ENCODE measurements at regions not wholly inside any gene's neighbourhood (a gene's known extent, or its start where the extent isn't known, plus 50 kb on each side); places are given as distances from the start of the nearest gene placed in this dataset.
A peak's percentile ranks its signal among the peaks of the same experiment; 100 is the strongest.
"Not testable (repeated sequence)": the region's sequence is repeated elsewhere in the genome, so short reads cannot be mapped to it uniquely, and the experiment has no call there.

DNA sequence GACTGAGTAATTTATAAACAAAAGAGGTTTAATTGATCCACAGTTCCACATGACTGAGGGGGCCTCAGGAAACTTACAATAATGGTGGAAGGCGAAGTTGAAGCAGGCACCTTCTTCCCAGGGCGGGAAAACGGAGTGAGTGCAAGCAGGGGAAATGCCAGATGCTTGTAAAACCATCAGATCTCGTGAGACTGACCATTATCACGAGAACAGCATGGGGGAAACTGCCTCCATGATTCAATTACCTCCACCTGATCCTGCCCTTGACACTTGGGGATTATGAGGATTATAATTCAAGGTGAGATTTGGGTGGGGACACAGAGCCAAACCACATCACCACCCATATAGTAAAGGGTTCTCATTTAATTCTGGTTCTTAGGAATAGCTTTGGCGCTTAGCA lies 219.5 kb upstream of the ATP5MC3 start:
- no peak for DNase-seq

DNA sequence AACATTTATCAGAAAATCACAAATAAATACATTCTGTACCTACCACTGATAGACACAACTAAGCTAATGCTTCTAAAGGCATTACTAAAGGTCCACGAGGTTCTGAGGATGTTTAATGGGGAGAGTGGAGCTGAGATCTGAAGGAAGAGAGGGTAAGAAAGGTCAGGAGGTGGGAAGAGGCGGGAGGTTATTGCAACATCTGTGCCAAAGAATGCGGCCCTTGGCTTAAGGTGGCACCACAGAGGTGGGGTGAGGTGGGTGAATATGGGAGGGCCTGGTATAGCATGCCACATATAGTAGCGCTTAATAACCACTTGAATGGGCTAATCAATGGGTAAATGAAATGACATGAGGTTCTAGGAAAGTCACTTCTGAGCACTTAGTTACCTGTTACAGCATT lies 217.8 kb upstream of the ATP5MC3 start:
- no peak for DNase-seq

DNA sequence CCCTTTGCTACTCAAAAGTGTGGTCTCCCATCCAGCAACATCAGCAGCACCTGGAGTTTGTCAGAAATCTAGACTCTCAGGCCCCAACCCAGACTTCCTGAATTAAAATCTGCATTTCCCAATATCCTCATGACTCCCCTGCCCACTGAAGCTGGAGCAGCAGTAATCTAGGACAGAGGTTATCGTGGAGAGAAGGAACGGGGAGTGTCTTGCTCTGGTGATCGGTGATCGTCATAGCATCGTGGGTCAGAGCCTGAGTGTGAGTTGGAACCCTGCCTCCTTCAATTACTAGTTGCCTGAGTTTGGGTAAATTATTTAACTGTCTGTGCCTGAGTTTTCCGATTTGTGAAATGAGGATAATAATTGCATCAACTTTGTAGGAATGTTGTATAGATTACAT lies 217.3 kb upstream of the ATP5MC3 start:
- no peak for DNase-seq

DNA sequence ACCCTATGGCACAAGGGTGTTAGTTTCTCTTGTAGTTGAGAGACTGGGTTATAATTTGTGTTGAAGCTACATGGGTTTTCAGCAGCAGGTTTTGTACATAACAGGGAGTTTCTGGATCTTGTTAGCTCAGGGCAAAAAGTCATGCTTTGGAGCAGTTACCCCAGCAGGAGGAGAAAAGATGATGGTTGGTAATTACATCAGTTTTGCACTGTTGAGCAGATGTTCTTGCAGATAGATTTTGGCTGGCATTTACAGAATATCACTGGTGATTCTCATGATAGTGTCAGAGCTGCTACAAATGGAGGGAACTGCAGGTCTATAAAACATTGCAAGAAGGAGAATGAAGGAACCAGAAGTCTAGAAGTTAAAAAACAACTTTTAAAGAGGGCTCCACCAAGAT lies 215.2 kb upstream of the ATP5MC3 start:
- DNase-seq = no peak

DNA sequence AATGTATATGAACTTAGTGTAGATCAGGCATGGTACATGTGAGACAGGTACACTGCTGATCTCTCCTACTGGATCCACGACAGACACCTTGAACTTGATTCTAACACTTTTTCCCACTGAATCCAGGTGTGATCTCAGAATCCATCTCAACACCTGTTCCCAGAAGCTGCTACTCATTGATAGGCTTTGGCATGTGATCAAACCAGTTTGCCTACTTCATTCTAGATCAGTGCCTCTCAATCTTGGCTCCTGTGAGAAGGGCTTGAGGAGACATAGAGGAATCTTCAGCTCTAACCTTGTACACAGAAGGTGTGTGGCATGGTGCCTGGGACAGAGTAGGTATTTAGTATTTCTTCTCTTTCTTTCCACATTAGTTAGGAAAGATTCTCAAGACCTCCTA lies 212.3 kb upstream of the ATP5MC3 start:
- no peak for DNase-seq

DNA sequence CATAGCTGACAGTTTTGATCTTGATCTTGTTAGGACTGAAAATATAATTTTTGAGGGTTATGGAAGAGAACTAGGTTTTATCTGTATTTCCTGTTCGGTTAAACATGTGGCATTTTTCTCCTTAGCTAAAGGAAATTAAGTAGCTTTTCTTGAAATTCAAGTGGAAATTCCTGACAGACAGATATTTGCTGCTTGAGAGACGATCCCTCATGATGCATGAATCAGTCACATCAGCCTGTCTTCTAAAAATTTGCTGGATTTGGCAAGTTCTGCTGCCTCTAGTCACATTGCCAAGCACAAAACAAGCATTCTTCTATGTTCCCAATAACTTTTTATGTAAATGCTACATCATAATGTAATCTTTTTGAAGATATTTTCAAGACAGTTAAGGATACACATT lies 201.8 kb upstream of the ATP5MC3 start:
- no peak for DNase-seq

DNA sequence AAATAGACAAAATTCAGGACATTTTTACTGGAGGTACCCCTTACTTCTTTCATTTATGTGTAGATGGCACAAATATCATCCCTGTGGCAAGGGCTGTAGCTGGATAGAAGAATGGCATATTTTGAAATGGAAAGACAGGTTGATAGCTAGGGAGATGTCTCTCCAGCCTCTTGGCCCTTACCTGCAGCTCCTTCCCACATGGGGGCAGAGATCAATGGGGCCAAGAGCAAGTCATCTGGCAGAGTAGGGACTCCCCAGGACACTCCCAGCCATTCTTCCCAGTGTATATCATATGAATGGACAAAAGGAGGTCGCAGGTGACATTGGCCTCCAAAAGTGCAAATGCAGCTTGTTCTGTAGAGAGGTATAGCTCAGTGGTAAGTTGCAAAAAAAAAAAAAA lies 192.2 kb upstream of the ATP5MC3 start:
- DNase-seq = no peak

DNA sequence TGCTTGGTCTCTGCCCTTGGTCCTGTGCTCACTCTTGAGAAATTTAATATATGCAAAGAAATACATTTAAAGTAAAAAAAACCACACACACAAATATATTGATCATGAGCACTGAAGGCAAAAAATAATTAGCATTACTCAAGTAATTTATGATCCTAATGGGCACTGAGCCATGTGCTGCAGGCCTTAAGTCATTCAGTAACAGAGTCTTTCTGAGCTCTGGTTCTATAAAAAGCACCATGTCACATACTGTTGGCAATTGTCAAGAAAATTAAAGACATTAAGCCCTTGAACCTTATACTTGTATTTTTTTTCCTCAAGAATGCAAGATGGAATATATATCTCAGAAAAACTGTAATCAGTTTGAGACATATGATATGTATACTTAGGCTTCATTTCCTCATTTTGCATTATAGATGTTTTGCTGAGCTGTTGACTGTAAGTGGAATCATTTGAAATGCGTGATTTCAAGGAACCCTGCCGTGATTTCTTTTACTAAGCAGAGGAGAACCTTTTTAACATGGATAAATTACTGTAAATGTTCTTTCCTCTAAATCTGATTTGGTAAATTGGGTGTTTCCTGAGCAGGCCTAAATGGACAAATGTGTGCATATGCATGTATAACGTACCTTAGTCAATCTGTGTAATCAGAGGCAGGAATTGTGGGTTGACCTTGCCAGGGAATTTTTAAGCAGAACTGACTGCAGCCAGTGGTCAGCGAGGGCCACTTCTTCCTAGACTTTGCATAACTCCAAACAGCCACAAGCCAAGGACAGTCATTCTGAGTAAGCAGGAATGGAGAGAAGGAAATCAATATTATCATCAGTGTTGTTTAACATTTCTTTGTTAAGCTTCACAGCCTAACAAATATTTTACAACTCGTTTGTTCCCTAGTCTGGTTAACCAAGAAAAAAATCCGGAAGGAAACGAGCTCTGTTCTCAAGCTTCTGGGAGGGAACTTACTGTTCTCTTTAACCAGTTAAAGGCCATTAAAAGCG lies 191.5 kb upstream of the ATP5MC3 start:
- DNase-seq = no peak

DNA sequence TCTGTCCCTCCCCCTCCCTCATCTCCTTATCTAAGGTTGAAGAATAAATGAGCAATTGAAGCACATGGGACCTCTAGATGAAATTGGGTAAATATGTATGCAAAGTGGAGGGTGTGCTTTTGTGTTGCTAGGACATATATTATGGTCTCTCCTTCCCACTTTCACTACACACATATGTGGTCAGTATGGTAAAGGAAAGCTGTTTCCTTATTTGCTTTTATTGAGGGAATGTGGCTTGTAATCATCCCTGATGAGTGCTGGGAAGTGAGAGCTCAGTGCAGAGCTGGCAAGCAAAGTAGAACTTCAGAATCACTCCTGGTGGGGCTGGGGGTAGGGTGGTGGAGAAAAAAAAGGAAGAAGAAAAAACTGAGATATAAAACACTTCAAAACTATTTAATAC lies 189.9 kb upstream of the ATP5MC3 start:
- DNase-seq = no peak

DNA sequence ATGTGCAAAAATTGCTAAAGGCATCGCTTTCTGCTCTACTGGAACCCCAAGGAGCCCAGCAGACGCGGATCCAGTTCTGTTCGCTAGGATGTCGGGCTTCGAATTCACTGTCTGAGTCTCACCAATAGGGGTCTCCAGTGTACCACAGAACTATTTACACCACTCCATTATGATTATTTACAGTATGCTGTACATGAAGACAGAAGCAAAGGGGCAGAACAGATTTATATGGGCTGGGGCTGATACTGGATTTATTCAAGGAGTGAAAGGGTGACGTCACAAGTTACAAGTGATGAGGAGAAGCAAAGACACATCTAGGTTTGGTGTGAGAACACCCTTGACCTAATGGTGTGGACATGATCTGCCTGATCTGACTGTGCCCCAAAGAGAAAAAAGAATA lies 185.3 kb upstream of the ATP5MC3 start:
- peak in 1 of 2 donors; percentile 13 for DNase-seq

DNA sequence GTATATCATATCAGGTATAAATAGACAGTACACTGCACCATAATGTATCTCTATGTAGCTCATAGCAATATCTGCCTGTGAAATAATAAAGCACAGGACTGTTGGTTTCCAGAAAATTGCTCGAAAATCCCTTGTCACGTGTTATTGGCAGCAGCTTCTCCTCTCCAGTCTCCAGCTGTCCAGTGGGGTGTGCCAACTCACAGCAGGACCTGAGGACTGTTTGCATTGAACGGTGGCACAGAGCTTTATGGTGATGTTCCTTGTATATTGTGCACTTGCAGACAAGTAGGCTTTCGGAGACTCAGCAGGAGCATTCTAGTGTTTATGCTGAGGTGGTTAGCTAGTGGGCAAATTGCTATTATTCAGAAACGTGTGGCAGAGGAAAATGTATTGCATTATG lies 182.2 kb upstream of the ATP5MC3 start:
- no peak for DNase-seq

DNA sequence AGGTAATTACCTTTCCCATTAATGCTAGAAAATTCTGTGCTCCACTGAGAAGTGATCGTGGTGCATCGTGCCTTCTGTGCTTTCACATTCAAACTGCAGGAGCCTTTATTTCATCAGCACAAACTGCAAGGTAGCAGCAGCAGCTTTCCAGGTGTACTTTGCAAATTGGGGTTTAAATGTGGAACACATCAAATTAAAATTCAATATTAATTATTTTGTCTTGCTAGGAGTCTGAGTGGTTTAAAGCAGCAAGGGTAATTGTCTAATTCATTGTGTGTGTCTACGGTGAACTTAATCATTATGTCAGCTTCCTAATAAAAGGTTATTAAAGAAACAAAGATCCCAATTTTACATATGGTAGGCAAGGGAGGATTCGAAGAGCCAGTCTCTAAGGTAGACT lies 180.8 kb upstream of the ATP5MC3 start:
- DNase-seq = no peak

DNA sequence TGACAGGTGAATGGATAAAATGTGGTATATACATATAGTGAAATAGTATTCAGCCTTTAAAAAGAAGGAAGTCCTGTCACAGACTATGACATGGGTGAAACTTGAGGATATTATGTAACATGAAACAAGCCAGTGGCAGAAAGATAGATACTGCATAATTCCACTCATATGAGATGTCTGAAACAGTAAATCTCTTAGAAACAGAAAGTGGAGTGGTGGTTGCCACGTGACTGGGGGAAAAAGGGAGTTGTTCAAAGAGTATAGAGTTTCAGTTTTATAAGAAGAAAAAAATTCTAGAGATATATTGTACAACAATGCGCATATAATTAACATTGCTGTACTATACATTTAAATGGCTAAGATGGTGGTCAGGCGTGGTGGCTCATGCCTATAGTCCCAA lies 178.2 kb upstream of the ATP5MC3 start:
- DNase-seq = no peak

DNA sequence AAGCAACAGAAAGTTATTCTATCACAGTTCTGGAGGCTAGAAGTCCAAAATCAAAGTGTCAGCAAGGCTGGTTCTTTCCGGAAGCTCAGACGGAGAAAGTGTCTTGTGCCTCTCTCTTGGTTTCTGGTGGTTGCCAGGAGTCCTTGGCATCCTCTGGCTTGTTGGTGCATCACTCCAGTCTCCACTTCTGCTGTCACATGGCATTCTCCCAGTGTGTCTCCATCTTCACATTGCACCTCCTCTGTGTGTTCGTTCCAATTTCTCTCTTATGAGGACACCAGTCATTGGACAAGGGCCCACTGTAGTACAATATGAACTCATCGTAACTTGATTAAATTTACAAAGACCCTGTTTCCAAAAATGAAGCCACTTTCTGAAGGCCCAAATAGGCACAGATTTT lies 175.4 kb upstream of the ATP5MC3 start:
- DNase-seq = no peak

DNA sequence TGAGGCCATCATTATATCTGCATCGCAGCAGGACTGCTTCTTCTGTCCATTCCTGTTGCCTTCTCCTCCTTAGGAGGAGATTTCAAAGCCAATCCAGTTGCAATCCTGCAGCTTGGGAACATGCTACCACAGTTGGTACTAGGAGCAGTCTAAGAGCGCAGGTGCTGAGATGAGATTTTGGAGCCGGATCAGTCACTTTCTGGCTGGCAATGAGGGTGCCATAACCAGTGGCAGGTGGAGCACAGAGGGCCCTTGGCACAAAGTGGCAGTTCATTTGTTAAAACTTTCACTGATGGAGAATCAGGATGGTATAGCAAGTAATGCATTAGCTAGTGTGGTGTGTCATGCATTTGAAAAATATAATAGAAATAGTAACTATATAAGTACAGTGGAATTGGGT lies 173.7 kb upstream of the ATP5MC3 start:
- no peak for DNase-seq

DNA sequence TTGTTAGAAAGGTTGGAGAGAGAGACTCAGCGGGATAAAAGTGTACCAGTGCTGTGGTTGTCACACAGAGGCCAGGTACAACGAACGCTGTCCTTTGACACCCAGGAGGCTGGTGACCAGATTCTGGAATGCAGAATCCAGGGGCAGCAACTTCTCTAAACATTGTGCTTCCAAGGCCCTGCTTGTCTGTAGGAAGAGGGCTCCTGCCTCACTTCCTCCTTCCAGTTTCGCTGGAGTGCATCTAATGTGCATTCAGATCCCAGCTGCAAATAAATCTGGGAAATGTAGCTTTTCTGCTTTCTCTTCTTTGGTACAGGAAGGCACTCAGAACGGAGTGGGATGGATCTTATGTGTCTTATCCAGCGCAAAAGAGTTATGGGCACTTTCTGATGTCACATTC lies 171.8 kb upstream of the ATP5MC3 start:
- no peak for DNase-seq

DNA sequence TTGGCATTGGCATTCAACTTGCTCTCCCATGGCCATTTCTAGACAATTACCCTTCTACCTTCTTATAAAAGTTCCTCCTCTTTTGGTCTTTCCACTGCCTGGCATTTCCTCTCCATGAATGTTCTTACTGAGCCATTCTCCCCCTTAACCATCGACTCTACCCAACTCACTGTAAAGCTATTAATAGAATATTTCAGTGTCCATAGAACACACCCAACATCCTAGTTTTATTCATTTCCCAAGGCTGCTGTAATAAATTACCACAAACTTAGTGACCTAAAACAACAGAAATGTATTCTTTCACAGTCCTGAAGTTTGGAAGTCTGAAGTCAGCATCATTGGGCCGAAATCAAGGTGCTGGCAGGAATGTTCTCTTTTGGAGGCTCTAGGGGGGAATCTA lies 170.0 kb upstream of the ATP5MC3 start:
- no peak for DNase-seq

DNA sequence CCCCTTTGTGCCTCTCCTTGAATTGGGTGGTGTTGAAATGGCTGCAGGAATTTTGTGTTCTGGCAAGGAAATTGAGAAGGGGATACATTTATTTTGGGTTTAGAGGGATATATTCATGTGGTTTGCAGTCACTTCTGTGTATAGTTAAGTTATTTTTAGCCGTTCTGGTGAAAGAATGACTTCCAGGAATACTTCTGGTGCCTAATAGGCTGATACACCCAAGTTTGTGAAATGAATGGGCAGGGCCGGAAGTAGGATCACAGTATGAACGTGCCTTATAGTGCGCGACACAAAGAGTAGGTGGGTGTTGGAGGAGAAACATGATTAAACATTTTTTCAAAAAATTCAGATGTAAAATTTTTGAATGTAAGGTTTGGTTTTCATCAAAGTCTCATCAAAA lies 168.6 kb upstream of the ATP5MC3 start:
- DNase-seq = no peak

DNA sequence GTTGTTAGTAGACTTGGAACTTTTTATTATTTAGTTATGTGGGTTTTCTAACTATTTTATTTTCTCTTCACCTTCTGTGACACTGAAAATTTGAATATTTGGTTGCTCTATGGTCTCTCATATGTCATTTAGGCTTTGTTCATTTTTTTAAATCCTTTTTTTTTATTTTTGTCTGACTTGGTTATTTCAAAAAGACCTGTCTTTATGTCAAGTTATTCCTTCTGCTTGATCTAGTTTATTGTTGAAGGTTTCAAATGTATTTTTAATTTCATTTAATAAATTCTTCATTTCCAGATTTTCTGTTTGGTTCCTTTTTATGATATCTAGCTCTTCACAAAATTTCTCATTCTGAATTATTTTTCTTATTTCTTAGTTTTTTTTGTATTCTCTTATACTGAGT lies 160.6 kb upstream of the ATP5MC3 start:
- no peak for DNase-seq

DNA sequence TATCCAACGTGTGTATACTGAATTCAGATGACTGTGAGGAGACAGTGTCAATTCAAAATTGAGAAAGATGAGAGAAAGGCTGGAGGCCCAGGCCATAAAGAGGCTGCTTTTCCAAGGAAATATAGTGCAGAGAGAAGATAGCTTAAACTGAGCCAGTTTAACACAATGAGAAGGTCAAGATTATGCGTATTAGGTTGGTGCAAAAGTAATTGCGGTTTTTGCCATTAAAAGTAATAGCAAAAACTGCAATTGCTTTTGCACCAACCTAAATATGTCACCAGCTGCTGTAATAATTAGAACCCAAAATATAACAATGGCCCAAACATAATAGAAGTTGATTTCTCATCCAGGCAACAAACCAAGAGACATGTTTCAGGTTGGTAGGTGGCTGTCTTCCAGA lies 148.7 kb upstream of the ATP5MC3 start:
- no peak for DNase-seq

DNA sequence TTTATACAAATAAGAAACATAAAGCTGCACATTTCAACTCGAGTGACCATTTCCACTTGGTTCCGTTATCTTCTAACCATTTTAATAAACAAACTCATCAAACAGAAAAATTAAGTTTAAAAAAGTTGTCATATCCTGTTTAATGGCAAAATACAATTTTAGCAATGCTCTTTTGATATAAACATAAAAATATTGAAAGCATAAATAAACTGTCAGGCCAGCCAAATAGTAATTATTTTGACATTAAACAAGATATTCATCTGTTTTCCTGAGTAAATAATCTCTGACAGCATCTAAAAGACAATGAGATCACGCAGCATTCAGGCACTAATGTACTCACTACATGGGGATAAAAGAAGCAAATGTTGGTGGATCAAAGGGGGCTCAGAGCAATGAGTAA lies 145.3 kb upstream of the ATP5MC3 start:
- DNase-seq = no peak

DNA sequence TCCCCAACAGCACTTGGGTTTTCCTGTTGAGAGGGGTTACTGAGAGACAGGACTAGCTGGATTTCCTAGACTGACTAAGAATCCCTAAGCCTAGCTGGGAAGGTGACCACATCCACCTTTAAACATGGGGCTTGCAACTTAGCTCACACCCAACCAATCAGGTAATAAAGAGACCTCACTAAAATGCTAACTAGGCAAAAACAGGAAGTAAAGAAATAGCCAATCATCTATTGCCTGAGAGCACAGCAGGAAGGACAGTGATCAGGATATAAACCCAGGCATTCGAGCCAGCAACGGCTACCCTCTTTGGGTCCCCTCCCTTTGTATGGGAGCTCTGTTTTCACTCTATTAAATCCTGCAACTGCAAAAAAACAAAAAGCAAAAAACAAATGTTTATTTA lies 144.7 kb upstream of the ATP5MC3 start:
- not testable (repeated sequence) for DNase-seq

DNA sequence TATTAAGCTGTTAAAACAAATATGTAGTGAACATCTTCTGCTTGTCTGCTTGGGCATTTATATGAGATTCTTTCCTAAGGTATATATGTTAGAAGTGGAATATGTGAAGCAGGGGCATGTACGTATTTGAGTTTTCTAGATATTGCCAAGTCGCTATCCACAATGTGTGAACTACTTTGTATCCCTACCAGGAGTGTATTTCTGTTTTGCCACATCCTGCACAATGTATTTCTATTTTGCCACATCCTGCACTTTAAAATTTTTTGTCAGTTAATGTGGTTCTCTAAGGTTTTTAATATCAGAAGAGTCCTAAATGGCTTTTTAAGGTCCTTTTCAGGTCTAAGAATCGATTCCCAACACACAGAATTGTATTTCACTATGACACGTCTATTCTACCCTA lies 141.7 kb upstream of the ATP5MC3 start:
- DNase-seq = no peak

DNA sequence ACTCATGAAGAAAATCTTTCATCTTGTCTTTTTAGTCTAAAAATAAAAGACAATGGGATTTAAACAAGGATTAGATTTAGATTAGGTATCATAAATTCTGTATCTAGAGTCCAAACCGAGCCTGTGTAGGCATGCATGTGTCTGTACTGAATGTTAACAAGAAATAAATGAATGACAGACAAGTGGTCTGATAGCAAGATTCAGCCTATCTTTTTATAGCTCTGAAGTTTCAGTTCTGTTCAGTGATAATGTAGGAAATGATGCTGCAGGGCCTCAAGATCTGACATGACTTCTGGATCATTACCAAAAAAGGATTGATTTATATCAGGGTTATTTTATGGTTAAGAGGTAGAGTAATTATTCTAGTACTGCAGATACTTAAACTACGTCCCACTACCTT lies 137.0 kb upstream of the ATP5MC3 start:
- no peak for DNase-seq

DNA sequence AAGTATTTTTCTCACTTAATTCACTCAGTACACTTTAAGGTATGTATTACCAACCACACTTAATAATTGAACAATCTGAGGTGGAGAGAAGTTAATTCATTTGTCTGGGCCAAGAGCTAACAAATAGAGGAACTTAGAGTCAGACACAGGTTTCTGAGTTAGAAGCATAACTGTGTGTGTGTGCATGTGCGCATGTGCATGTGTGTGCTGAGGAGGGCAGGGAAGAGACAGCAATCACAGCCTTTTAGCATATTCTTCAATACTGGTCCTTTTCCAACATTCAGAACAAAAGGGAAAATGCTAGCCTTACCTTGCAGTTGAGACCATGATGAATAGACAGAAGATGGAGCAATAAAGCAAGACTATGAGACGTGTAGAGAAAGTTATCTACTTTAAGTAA lies 136.2 kb upstream of the ATP5MC3 start:
- no peak for DNase-seq

All from stimulated activated CD4-positive, alpha-beta T cell treated with anti-CD3 and anti-CD28 coated beads, Interleukin-2, amount 100 ng/mL, for 24 hours (primary cell).